OCI-LY3 (cell line): ENCODE measurements at regions not wholly inside any gene's neighbourhood (a gene's known extent, or its start where the extent isn't known, plus 50 kb on each side); places are given as distances from the start of the nearest gene placed in this dataset.

Source experiments
- H2AFZ ChIP-seq: fragments of 200-600, 300-600 bp; shearing (Covaris generic); 2 replicates; pipeline ENCODE4 v1.6.0; 2014; ENCODE audit warnings: antibody characterized with exemption, low read depth, low read length
- H3K27ac ChIP-seq: fragments of 200-600, 300-600 bp; sonication (generic); 2 replicates; pipeline ENCODE4 v1.5.1; 2014; ENCODE audit warnings: mild to moderate bottlenecking, low read length, moderate library complexity, mixed read lengths
- H3K27me3 ChIP-seq: fragments of 200-600, 300-600 bp; sonication (generic); 2 replicates; pipeline ENCODE4 v1.6.1; 2014; ENCODE audit warnings: low read depth, low read length, mixed read lengths
- H3K36me3 ChIP-seq: fragments of 200-600, 300-600 bp; sonication (generic); replicated peaks from 2 replicates; pipeline ENCODE3; 2014; ENCODE audit warnings: low read depth, low read length, mixed read lengths
- H3K4me1 ChIP-seq: fragments of 300-600, 200-600 bp; sonication (generic); 2 replicates; pipeline ENCODE4 v1.6.1; 2014; ENCODE audit warnings: low read length, mixed read lengths
- H3K4me2 ChIP-seq: fragments of 200-600, 300-600 bp; sonication (generic); 2 replicates; pipeline ENCODE4 v1.6.1; 2014; ENCODE audit warnings: low read length, mixed read lengths
- H3K4me3 ChIP-seq: fragments of 300-600, 200-600 bp; sonication (generic); 2 replicates; pipeline ENCODE4 v1.5.1; 2014; ENCODE audit warnings: antibody characterized with exemption, mild to moderate bottlenecking, low read length, moderate library complexity
- H3K79me2 ChIP-seq: fragments of 300-600, 200-600 bp; shearing (Covaris generic); 2 replicates; pipeline ENCODE4 v1.6.1; 2014; ENCODE audit warnings: mild to moderate bottlenecking, low read length, mixed read lengths
- H3K9ac ChIP-seq: fragments of 300-600, 200-600 bp; shearing (Covaris generic); 2 replicates; pipeline ENCODE4 v1.6.0; 2014; ENCODE audit warnings: mild to moderate bottlenecking, low read length, moderate library complexity
- H3K9me3 ChIP-seq: fragments of 200-600, 300-600 bp; shearing (Covaris generic); 2 replicates; pipeline ENCODE4 v1.6.1; 2014; ENCODE audit warnings: low read length, mixed read lengths; ENCODE audit not compliant: insufficient read depth
- H4K20me1 ChIP-seq: fragments of 200-600, 300-600 bp; sonication (generic); 2 replicates; pipeline ENCODE4 v1.6.1; 2016; ENCODE audit warnings: low read length, mixed read lengths; ENCODE audit not compliant: insufficient read depth
- CTCF ChIP-seq: fragments of 200-600, 300-600 bp; sonication (generic); IDR thresholded peaks from 2 replicates; pipeline ENCODE4 v1.5.1; 2014; ENCODE audit warnings: antibody characterized with exemption, low read length, low read depth
- EZH2phosphoT487 ChIP-seq: fragments of 200-600 bp; shearing (Covaris generic); IDR thresholded peaks from 2 replicates; pipeline ENCODE4 v1.6.1; 2018; ENCODE audit warnings: antibody characterized with exemption, mixed run types, low read depth

GRCh38 chr5:7250004-7250403 lies 145.9 kb upstream of the ADCY2 start:
- no peak overlapping the region for H3K27ac ChIP-seq
- H3K9ac ChIP-seq, result no peak overlapping the region
- TF ChIP-seq CTCF (no peak), EZH2phosphoT487 (no peak)

GRCh38 chr5:7250611-7251010 lies 145.3 kb upstream of the ADCY2 start:
- no peaks in the 10 kb centered on the region for H3K27me3 ChIP-seq
- no peaks in the 10 kb centered on the region for H3K79me2 ChIP-seq
- H3K9ac ChIP-seq, result no peak overlapping the region
- no peak overlapping the region for H3K4me2 ChIP-seq
- no peaks in the 10 kb centered on the region for H3K9me3 ChIP-seq
- H3K4me1 ChIP-seq, result no peaks in the 10 kb centered on the region
- H3K4me3 ChIP-seq, result no peak overlapping the region
- H3K27ac ChIP-seq, result no peak overlapping the region
- H2AFZ ChIP-seq, result no peak overlapping the region
- TF ChIP-seq EZH2phosphoT487 (no peak), CTCF (no peak)
- H3K36me3 ChIP-seq, result no peaks in the 10 kb centered on the region
- no peaks in the 10 kb centered on the region for H4K20me1 ChIP-seq

More at GRCh38 chr5:7250004-7250403, 145.9 kb upstream of the ADCY2 start:
- no peaks in the 10 kb centered on the region for H3K4me1 ChIP-seq
- H3K4me2 ChIP-seq, result no peak overlapping the region
- H3K79me2 ChIP-seq, result no peaks in the 10 kb centered on the region
- no peaks in the 10 kb centered on the region for H4K20me1 ChIP-seq
- H3K4me3 ChIP-seq, result no peak overlapping the region
- H3K36me3 ChIP-seq, result no peaks in the 10 kb centered on the region
- no peaks in the 10 kb centered on the region for H3K9me3 ChIP-seq
- H2AFZ ChIP-seq, result no peak overlapping the region
- H3K27me3 ChIP-seq, result no peaks in the 10 kb centered on the region

- Histone ChIP-seq H3K9ac (no peak overlapping the region), H3K27me3 (no peaks in the 10 kb centered on the region), H3K4me1 (no peaks in the 10 kb centered on the region), H3K9me3 (no peaks in the 10 kb centered on the region), H3K4me3 (no peak overlapping the region), H3K79me2 (no peaks in the 10 kb centered on the region), H3K36me3 (no peaks in the 10 kb centered on the region), H2AFZ (no peak overlapping the region), H3K27ac (no peak overlapping the region), H3K4me2 (no peak overlapping the region), H4K20me1 (no peaks in the 10 kb centered on the region)
- TF ChIP-seq CTCF (no peak), EZH2phosphoT487 (no peak)
Observed at GRCh38 chr5:7251132-7251531, 144.8 kb upstream of the ADCY2 start.

- Histone ChIP-seq H3K27ac (no peak overlapping the region), H2AFZ (no peak overlapping the region), H3K36me3 (no peaks in the 10 kb centered on the region)
Observed at GRCh38 chr5:7261049-7261448, 134.9 kb upstream of the ADCY2 start.

More at GRCh38 chr5:7261049-7261448, 134.9 kb upstream of the ADCY2 start:
- H3K27me3 ChIP-seq, result no peaks in the 10 kb centered on the region
- no peaks in the 10 kb centered on the region for H3K9me3 ChIP-seq
- H3K4me3 ChIP-seq, result no peak overlapping the region
- H3K79me2 ChIP-seq, result no peaks in the 10 kb centered on the region
- H3K4me2 ChIP-seq, result no peak overlapping the region
- H3K9ac ChIP-seq, result no peak overlapping the region
- peak; percentile 58 for TF ChIP-seq CTCF
- no peak for TF ChIP-seq EZH2phosphoT487
- no peaks in the 10 kb centered on the region for H3K4me1 ChIP-seq
- H4K20me1 ChIP-seq, result no peaks in the 10 kb centered on the region
